Raji (cell line): ENCODE measurements at regions not wholly inside any gene's neighbourhood (a gene's known extent, or its start where the extent isn't known, plus 50 kb on each side); places are given as distances from the start of the nearest gene placed in this dataset.

Experiments used
- POLR2A ChIP-seq: IDR thresholded peaks from 2 replicates; pipeline ENCODE4 v1.6.1; 2011; ENCODE audit warnings: low read depth, low read length, control low read depth; ENCODE audit not compliant: insufficient read depth

GRCh38 chr21:31609081-31609480, 50.4 kb upstream of the SOD1 start:
- no peak for TF ChIP-seq POLR2A

- no peak for TF ChIP-seq POLR2A
Observed at GRCh38 chr21:31607791-31608190, 51.7 kb upstream of the SOD1 start.

GRCh38 chr21:31606081-31606874, 53.2 kb upstream of the SOD1 start:
- TF ChIP-seq POLR2A, result no peak

DNA sequence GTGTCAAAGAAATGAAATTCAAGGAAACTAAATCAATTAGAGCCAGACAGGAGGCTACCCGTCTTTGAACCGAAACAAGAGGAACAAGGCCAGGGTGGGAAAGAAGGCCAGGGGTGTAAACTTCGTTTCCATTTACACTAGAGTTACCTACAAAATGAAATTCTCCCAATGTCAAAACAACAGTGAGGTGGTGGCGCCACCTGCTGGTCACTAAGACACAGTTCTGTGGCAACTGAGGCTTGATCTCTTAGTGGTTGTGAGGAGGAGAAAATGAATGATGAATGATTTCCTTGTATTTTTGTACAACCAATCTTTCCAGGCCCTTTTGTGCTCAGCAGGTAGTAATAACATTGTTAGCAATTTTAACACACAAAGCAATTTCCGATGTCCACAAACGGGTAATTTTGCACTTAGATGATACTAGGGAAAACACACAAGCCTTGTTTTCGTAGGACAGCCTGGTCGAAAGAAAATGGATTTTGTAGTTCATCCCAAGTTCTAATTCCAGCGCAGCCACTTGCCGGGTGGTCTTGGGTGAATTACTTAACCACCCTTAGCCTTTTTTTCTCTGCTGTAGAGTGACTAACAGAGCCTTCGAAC, 54.8 kb upstream of the SOD1 start:
- TF ChIP-seq POLR2A, result no peak

GRCh38 chr21:31599563-31599962, 59.9 kb upstream of the SOD1 start:
- no peak for TF ChIP-seq POLR2A

DNA sequence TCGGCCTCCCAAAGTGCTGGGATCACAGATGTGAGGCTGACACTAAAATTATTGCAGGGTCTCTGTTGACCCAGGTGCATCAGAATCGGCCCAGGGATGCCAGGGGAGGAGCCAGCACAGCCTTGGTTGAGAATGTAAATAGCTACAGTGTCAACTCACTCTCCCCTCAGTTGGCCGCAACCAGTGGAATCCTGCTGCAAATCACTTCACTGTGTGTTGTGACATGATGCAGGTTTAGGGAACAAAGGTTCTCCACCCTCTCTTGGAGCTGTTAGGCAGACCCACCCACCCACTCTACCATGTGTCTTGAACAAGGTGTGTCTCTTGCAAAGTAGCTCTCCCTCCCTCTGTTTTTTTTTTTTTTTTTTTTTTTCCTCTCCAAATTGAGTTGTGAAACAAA, 60.5 kb upstream of the SOD1 start:
- no peak for TF ChIP-seq POLR2A

DNA sequence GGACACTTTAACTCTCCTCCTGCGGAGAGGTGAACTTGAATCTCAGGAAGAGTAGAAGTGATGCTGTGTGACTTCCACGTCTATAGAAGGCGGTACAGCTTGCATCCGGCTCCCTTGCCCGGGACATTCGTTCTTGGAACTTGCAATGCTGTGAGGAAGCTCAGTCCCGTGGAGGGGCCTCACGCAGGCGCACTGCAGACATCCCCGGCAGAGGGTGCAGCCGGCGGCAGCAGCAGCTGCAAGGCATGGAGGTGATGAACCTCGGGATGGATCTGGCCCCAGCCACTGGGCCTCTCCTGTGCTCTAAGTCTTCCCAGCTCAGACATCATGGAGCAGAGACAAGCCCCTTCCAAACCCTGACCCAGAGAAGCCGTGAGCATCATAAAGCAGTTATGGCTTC, 61.8 kb upstream of the SOD1 start:
- TF ChIP-seq POLR2A, result no peak

DNA sequence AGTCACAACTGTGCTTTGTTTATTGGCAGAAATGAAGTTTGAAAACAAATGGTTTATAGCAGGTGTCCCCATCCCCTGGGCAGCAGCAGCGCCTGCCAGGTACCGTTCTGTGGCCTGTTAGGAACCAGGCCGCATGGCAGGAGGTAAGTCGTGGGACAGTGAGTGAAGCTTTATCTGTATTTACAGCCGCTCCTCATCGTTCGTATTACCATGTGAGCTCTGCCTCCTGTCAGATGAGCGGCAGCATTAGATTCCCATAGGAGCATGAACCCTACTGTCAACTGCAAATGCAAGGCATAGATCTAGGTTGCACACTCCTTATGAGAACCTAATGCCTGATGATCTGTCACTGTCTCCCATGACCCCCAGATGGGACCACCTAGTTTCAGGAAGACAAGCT, 63.4 kb upstream of the SOD1 start:
- TF ChIP-seq POLR2A, result no peak

DNA sequence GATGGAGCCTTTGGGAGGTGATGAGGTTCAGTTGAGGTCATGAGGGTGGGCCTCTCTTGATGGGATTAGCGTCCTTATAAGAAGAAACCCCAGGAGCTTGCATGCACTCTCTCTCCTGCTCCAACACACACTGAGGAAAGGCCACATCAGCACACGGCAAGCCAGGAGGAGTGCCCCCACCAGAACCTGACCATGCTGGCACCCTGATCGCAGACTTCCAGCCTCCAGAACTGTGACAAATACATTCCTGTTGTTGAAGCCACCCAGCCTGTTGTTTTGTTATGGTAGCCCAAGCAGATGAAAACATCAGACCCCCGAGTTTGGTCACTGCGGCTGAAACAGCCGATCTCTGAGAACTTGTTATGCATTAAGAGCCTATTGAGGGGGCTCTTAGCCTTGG, 64.8 kb upstream of the SOD1 start:
- TF ChIP-seq POLR2A, result no peak

- no peak for TF ChIP-seq POLR2A
Observed at GRCh38 chr21:31594279-31594678, 65.2 kb upstream of the SOD1 start.

DNA sequence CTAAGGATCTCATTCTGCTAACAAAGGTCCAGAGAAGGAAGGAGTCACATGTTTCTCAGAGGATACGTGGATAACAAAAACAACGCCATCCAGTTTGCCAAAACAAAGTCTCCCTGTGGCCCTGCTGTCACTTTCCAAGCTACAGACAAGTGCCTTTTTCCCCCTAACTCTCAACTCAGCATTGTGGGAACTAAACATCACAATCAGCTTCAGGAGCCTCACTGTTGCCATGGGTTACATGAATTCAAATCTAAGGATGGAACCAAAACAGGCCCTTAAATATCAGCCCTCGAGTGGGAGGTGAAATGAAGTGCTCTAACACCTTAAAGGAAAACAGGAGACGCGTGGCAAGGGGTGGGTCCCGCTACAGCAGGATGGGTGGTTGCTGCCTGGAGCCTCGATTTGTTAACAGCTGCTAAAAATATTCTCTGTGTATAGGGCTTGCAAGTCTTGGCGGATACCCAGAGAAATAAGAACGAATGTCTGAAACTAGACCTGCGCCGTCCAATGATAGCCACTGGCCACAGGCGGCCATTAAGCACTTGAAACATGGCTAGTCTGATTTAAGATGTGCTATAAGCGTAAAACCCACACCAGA, 66.4 kb upstream of the SOD1 start:
- no peak for TF ChIP-seq POLR2A

- TF ChIP-seq POLR2A, result no peak
Observed at GRCh38 chr21:31592516-31592915, 67.0 kb upstream of the SOD1 start.

DNA sequence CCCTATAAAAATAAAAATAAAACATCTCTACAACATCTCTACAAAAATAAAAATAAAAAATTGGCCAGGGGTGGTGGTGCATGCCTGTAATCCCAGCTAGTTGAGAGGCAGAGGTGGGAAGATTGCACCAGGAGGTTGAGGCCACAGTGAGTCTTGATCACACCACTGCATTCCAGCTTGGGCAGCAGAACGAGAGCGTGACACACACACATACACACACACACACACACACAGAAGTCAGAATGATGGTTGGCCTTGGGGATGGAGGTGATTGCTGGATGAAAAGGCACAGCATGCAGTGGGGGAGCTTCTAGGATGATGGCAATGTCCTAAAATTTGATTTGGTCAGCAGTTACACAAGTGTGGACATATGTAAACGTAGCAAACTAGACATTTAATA, 69.7 kb upstream of the SOD1 start:
- no peak for TF ChIP-seq POLR2A

GRCh38 chr21:31586118-31586517, 73.4 kb upstream of the SOD1 start:
- TF ChIP-seq POLR2A, result no peak

GRCh38 chr21:31583498-31583897, 76.0 kb upstream of the SOD1 start:
- TF ChIP-seq POLR2A, result no peak

GRCh38 chr21:31580866-31581276, 78.6 kb upstream of the SOD1 start:
- TF ChIP-seq POLR2A, result no peak
